ENCODE measurements at regions not wholly inside any gene's neighbourhood (a gene's known extent, or its start where the extent isn't known, plus 50 kb on each side); places are given as distances from the start of the nearest gene placed in this dataset.

GRCh38 chr1:96409087-96409486, 312.5 kb upstream of the PTBP2 start:
- H3K36me3 Mint-ChIP-seq (ENCODE audit: low read depth): no peaks in the 10 kb centered on the region
- no peak overlapping the region for H3K27ac Mint-ChIP-seq
- no peaks in the 10 kb centered on the region for H3K27me3 Mint-ChIP-seq
- no peak overlapping the region for H3K4me3 Mint-ChIP-seq
- no peaks in the 10 kb centered on the region for H3K4me1 Mint-ChIP-seq
- ChIA-PET CTCF (no interaction called here), POLR2A (no interaction called here)
- no peak for DNase-seq
- peaks cover 5% of the 10 kb centered on the region for H3K9me3 Mint-ChIP-seq

GRCh38 chr1:96409689-96410088, 311.9 kb upstream of the PTBP2 start:
- Mint-ChIP-seq H3K4me1 (no peaks in the 10 kb centered on the region), H3K9me3 (peaks cover 3% of the 10 kb centered on the region), H3K27me3 (no peaks in the 10 kb centered on the region), H3K36me3 (ENCODE audit: low read depth) (no peaks in the 10 kb centered on the region), H3K27ac (no peak overlapping the region), H3K4me3 (no peak overlapping the region)
- no peak for DNase-seq
- ChIA-PET POLR2A (no interaction called here), CTCF (no interaction called here)

DNA sequence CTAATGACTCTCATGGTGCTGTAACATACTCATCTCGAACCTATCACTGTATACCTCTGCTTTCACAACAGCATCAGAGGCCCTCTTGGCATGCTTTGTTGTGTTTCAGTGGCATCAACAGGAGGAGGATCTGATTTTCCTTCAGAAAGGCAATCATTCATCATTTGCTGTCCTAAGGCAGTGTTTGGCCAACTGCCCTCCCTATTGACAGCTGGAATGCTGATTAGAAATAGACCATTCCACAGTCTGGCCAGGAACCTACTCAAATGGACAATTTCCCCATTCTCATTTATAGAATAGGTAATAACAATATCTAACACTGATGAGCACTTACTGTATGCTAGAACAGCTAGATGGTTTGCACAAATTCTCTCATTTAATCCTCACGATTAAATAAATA, 310.6 kb upstream of the PTBP2 start:
- Mint-ChIP-seq H3K9me3 (peaks cover 3% of the 10 kb centered on the region), H3K4me1 (no peaks in the 10 kb centered on the region), H3K27ac (no peak overlapping the region), H3K36me3 (ENCODE audit: low read depth) (no peaks in the 10 kb centered on the region), H3K4me3 (no peak overlapping the region), H3K27me3 (no peaks in the 10 kb centered on the region)
- POLR2A ChIA-PET: no interaction called here
- DNase-seq: no peak
- CTCF ChIA-PET: no interaction called here

DNA sequence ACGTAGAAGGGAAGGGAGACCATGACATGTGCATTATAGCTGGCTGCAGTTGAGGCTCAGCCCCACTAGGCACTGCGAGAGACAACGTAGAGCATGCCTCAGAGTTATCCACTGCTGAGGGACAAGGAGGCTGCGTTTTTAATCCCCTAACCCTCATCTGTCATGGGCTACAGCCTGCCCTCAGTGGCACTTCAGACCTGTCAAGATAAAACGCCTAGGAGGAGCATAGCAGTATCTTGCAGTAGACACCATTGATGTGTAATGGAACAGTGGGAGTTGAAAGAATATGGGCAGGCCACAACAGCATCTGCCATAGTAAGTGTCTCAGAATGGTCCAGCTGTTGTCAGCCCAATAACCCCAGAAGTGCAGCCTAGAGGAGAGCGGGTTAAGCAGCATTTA, 307.0 kb upstream of the PTBP2 start:
- Mint-ChIP-seq H3K4me3 (no peak overlapping the region), H3K9me3 (peaks cover 3% of the 10 kb centered on the region), H3K27me3 (no peaks in the 10 kb centered on the region), H3K36me3 (ENCODE audit: low read depth) (no peaks in the 10 kb centered on the region), H3K27ac (no peak overlapping the region), H3K4me1 (no peaks in the 10 kb centered on the region)
- ChIA-PET POLR2A (no interaction called here), CTCF (no interaction called here)
- DNase-seq: no peak

DNA sequence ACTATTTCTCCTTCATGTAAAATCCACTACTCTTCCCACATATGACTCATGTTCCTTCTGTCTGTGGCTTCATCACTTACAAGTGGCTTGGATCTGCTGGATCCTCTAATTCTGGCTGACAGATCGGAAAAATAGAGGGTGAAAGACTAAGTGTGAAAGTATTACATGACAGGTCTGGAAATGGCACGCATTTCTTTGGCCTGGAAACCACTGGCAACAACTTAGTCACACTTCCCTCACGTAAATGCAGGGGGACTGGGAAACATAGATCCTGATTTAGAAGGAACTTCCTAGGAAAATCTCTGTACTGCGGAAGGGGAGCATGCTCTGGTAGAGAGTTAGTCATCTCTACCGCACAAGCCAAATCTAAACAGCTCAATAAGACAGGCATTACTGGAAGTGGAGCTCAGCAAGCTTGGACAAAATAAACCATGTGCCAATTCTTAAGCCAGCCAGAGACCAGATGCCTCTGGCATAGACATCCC, 305.4 kb upstream of the PTBP2 start:
- ChIA-PET CTCF (no interaction called here), POLR2A (no interaction called here)
- DNase-seq: no peak
- Mint-ChIP-seq H3K9me3 (peaks cover 3% of the 10 kb centered on the region), H3K4me1 (no peaks in the 10 kb centered on the region), H3K27ac (no peak overlapping the region), H3K27me3 (no peaks in the 10 kb centered on the region), H3K36me3 (ENCODE audit: low read depth) (no peaks in the 10 kb centered on the region), H3K4me3 (no peak overlapping the region)

GRCh38 chr1:96416701-96417444, 304.7 kb upstream of the PTBP2 start:
- Mint-ChIP-seq H3K27ac (no peak overlapping the region), H3K9me3 (peaks cover 3% of the 10 kb centered on the region), H3K36me3 (ENCODE audit: low read depth) (no peaks in the 10 kb centered on the region), H3K4me1 (no peaks in the 10 kb centered on the region), H3K27me3 (no peaks in the 10 kb centered on the region), H3K4me3 (no peak overlapping the region)
- CTCF ChIA-PET: no interaction called here
- POLR2A ChIA-PET: no interaction called here
- no peak for DNase-seq

DNA sequence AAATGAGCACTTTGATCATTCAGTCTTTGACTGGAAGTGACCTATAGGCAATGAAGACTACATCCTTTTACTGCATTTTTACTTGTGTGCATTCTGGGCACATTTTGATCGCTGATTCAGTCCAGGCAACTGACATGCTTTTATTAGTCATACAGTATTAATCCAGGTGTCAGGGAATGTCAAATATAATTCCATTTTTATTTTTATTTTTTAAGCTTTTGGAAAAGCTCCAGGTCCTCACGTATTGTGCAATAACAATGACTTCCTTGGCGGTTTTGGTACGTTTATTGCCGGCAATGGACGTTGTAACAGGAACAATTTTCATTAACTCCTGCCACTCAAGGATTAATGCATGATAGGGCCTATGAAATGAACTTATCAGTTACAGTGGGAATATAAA, 302.6 kb upstream of the PTBP2 start:
- POLR2A ChIA-PET: no interaction called here
- no peak for DNase-seq
- H3K9me3 Mint-ChIP-seq: no peaks in the 10 kb centered on the region
- H3K36me3 Mint-ChIP-seq (ENCODE audit: low read depth): no peaks in the 10 kb centered on the region
- CTCF ChIA-PET: no interaction called here
- H3K4me3 Mint-ChIP-seq: no peak overlapping the region
- H3K27ac Mint-ChIP-seq: no peak overlapping the region
- no peaks in the 10 kb centered on the region for H3K27me3 Mint-ChIP-seq
- H3K4me1 Mint-ChIP-seq: no peaks in the 10 kb centered on the region

GRCh38 chr1:96424877-96425276, 296.7 kb upstream of the PTBP2 start:
- H3K36me3 Mint-ChIP-seq (ENCODE audit: low read depth): no peaks in the 10 kb centered on the region
- H3K4me3 Mint-ChIP-seq: no peak overlapping the region
- no peak overlapping the region for H3K27ac Mint-ChIP-seq
- H3K4me1 Mint-ChIP-seq: no peaks in the 10 kb centered on the region
- no peaks in the 10 kb centered on the region for H3K27me3 Mint-ChIP-seq
- H3K9me3 Mint-ChIP-seq: no peaks in the 10 kb centered on the region
- ChIA-PET POLR2A (no interaction called here), CTCF (no interaction called here)
- DNase-seq: no peak

DNA sequence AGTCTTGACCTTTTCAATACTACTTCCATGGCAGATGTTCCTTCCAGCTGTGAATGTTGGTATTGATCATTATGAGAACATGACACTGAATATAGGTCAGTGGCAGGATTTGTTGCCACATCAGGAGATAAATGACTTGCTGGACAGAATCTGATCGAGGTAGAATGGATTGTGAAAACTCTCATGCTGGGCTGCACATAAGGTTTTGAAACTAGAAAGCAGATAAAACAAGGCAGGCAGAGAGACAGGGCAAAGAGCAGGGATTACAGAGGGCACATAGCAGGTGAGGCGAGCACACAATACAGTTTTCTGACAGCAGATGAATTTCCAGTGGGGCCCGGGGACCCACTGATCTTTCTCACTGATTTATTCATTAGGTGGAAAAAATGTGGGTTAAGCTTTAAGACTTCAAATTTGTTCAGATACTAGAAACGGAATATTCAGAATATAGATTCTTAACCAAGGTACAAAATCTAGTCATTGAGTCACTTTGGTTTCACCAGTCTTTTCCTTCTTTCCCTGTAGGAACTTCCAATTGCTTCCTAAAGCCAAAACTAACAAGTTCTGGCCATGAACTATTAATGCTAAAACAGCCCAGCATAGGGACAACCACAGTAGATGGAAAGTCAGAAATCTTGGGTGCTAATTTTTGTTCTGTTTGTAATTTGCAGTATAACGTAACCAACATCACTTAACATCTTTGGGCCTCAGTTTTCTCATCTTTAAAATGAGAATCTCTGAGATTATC, 296.0 kb upstream of the PTBP2 start:
- H3K27ac Mint-ChIP-seq: no peak overlapping the region
- H3K4me1 Mint-ChIP-seq: no peaks in the 10 kb centered on the region
- POLR2A ChIA-PET: no interaction called here
- no peaks in the 10 kb centered on the region for H3K9me3 Mint-ChIP-seq
- DNase-seq: no peak
- no peak overlapping the region for H3K4me3 Mint-ChIP-seq
- CTCF ChIA-PET: no interaction called here
- no peaks in the 10 kb centered on the region for H3K27me3 Mint-ChIP-seq
- no peaks in the 10 kb centered on the region for H3K36me3 Mint-ChIP-seq (ENCODE audit: low read depth)

DNA sequence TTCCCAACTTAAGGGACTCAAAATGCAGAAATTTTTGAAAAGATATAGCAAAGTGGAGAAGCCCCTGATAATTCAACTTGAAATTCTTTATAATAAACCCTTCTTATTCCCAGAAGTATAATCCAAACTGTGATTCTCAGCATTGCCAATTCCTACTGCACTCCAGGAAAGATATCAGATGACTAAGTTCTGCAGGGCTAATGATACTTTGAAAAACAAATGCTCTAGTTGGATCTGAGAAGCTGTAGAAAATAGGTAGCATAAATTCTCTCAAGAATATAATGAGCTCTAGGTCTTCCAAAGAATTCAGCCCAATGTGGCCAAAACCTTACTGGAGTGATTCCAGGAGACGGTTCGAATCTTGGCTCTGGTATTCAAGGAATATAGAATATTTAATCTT, 294.0 kb upstream of the PTBP2 start:
- no peak for DNase-seq
- Mint-ChIP-seq H3K4me1 (no peaks in the 10 kb centered on the region), H3K27me3 (no peaks in the 10 kb centered on the region), H3K27ac (no peak overlapping the region), H3K9me3 (peaks cover 2% of the 10 kb centered on the region), H3K36me3 (ENCODE audit: low read depth) (no peaks in the 10 kb centered on the region), H3K4me3 (no peak overlapping the region)
- POLR2A ChIA-PET: no interaction called here
- CTCF ChIA-PET: no interaction called here

DNA sequence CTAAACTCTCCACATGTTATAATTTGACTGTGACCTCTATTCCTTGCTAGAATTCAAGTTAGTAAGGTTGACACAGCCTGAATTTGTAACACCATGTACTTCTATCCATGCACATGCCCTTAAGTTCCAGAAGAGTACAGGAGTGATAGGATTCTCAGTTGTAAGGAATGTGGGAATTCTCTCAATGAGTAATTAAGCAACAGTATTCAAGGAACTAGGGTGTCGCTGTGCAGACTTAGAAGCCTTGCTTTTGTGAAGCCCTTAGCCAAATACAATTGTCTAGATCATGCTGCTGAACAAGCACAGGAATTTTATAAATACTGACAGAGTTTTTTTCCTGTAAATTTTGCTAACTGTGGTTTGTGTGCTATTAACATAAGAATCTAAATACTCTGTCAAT, 276.3 kb upstream of the PTBP2 start:
- POLR2A ChIA-PET: no interaction called here
- CTCF ChIA-PET: no interaction called here
- no peaks in the 10 kb centered on the region for H3K4me1 Mint-ChIP-seq
- no peak overlapping the region for H3K27ac Mint-ChIP-seq
- H3K9me3 Mint-ChIP-seq: peaks cover 6% of the 10 kb centered on the region
- H3K4me3 Mint-ChIP-seq: no peak overlapping the region
- no peaks in the 10 kb centered on the region for H3K36me3 Mint-ChIP-seq (ENCODE audit: low read depth)
- H3K27me3 Mint-ChIP-seq: no peaks in the 10 kb centered on the region
- no peak for DNase-seq

- ChIA-PET CTCF (no interaction called here), POLR2A (no interaction called here)
- no peak for DNase-seq
- Mint-ChIP-seq H3K27me3 (no peaks in the 10 kb centered on the region), H3K4me3 (no peak overlapping the region), H3K27ac (no peak overlapping the region), H3K4me1 (no peaks in the 10 kb centered on the region), H3K36me3 (ENCODE audit: low read depth) (no peaks in the 10 kb centered on the region), H3K9me3 (no peaks in the 10 kb centered on the region)
Observed at GRCh38 chr1:96464066-96464465, 257.5 kb upstream of the PTBP2 start.

GRCh38 chr1:96464522-96464921, 257.1 kb upstream of the PTBP2 start:
- Mint-ChIP-seq H3K27me3 (no peaks in the 10 kb centered on the region), H3K36me3 (ENCODE audit: low read depth) (no peaks in the 10 kb centered on the region)
- CTCF ChIA-PET: no interaction called here

DNA sequence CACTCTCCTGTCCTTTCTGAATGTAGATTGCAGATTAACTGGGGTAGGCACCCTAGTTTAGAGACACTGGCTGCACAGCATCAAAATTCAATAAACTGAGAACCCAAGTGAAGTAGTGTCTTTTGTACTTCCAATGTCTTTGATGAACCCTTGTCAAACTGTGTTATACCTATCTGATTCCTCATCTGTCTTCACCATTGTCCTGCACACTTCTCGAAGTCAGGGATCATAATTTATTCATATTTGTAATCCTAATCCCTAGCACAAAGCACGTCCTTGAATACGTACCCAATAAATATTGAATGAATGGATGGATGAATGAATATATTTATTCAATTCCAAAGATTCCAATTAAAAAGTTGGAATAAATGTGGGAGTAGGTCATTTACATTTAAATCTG, 256.6 kb upstream of the PTBP2 start:
- ChIA-PET POLR2A (no interaction called here), CTCF (no interaction called here)
- H3K4me3 Mint-ChIP-seq: no peak overlapping the region
- H3K27ac Mint-ChIP-seq: no peak overlapping the region
- no peak for DNase-seq
- H3K36me3 Mint-ChIP-seq (ENCODE audit: low read depth): no peaks in the 10 kb centered on the region
- no peaks in the 10 kb centered on the region for H3K27me3 Mint-ChIP-seq
- no peaks in the 10 kb centered on the region for H3K9me3 Mint-ChIP-seq
- no peaks in the 10 kb centered on the region for H3K4me1 Mint-ChIP-seq

More at GRCh38 chr1:96464522-96464921, 257.1 kb upstream of the PTBP2 start:
- POLR2A ChIA-PET: no interaction called here
- no peaks in the 10 kb centered on the region for H3K9me3 Mint-ChIP-seq
- H3K4me1 Mint-ChIP-seq: no peaks in the 10 kb centered on the region
- DNase-seq: no peak
- no peak overlapping the region for H3K27ac Mint-ChIP-seq
- H3K4me3 Mint-ChIP-seq: no peak overlapping the region

Data from activated CD4-positive, alpha-beta T cell treated with anti-CD3 and anti-CD28 coated beads, Interleukin-2, amount 10 ng/mL, durations not matched to agents 7 days and 5 days (primary cell).